ENCODE measurements at regions not wholly inside any gene's neighbourhood (a gene's known extent, or its start where the extent isn't known, plus 50 kb on each side); places are given as distances from the start of the nearest gene placed in this dataset.
"Not testable (repeated sequence)": the region's sequence is repeated elsewhere in the genome, so short reads cannot be mapped to it uniquely, and the experiment has no call there.

GRCh38 chr2:78145997-78146722 is 624.0 kb upstream of the LRRTM4 start:
- no peak overlapping the region for H3K4me3 ChIP-seq (ENCODE audit: low read depth, low read length)
- TF ChIP-seq, protein P1, sequence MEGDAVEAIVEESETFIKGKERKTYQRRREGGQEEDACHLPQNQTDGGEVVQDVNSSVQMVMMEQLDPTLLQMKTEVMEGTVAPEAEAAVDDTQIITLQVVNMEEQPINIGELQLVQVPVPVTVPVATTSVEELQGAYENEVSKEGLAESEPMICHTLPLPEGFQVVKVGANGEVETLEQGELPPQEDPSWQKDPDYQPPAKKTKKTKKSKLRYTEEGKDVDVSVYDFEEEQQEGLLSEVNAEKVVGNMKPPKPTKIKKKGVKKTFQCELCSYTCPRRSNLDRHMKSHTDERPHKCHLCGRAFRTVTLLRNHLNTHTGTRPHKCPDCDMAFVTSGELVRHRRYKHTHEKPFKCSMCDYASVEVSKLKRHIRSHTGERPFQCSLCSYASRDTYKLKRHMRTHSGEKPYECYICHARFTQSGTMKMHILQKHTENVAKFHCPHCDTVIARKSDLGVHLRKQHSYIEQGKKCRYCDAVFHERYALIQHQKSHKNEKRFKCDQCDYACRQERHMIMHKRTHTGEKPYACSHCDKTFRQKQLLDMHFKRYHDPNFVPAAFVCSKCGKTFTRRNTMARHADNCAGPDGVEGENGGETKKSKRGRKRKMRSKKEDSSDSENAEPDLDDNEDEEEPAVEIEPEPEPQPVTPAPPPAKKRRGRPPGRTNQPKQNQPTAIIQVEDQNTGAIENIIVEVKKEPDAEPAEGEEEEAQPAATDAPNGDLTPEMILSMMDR (conservative IDR thresholded peaks at IDR 0.05; ENCODE audit: low read depth, low read length) = no peak
- no peak for DNase-seq (ENCODE audit: low read depth)

- TF ChIP-seq, protein P1 (conservative IDR thresholded peaks at IDR 0.05; ENCODE audit: low read depth, low read length) = no peak
These were observed 625.3 kb upstream of the LRRTM4 start for GRCh38 chr2:78147466-78147865.

GRCh38 chr2:78154586-78154985 is 632.4 kb upstream of the LRRTM4 start:
- no peak for DNase-seq (ENCODE audit: low read depth)
- no peak overlapping the region for H3K4me3 ChIP-seq (ENCODE audit: low read depth, low read length)
- TF ChIP-seq, protein P1 (conservative IDR thresholded peaks at IDR 0.05; ENCODE audit: low read depth, low read length) = no peak

More at GRCh38 chr2:78147466-78147865, 625.3 kb upstream of the LRRTM4 start:
- H3K4me3 ChIP-seq (ENCODE audit: low read depth, low read length) = no peak overlapping the region
- no peak for DNase-seq (ENCODE audit: low read depth)

- H3K4me3 ChIP-seq (ENCODE audit: low read depth, low read length) = no peak overlapping the region
- TF ChIP-seq, protein P1 (conservative IDR thresholded peaks at IDR 0.05; ENCODE audit: low read depth, low read length) = no peak
- no peak for DNase-seq (ENCODE audit: low read depth)
These were observed 640.0 kb upstream of the LRRTM4 start for GRCh38 chr2:78162202-78162601.

GRCh38 chr2:78172157-78172556 is 650.0 kb upstream of the LRRTM4 start:
- H3K4me3 ChIP-seq (ENCODE audit: low read depth, low read length); DNase-seq (ENCODE audit: low read depth): not testable (repeated sequence)

GRCh38 chr2:78175645-78176044 is 653.5 kb upstream of the LRRTM4 start:
- TF ChIP-seq, protein P1 (conservative IDR thresholded peaks at IDR 0.05; ENCODE audit: low read depth, low read length) = no peak
- DNase-seq (ENCODE audit: low read depth) = no peak
- H3K4me3 ChIP-seq (ENCODE audit: low read depth, low read length) = no peak overlapping the region

DNA sequence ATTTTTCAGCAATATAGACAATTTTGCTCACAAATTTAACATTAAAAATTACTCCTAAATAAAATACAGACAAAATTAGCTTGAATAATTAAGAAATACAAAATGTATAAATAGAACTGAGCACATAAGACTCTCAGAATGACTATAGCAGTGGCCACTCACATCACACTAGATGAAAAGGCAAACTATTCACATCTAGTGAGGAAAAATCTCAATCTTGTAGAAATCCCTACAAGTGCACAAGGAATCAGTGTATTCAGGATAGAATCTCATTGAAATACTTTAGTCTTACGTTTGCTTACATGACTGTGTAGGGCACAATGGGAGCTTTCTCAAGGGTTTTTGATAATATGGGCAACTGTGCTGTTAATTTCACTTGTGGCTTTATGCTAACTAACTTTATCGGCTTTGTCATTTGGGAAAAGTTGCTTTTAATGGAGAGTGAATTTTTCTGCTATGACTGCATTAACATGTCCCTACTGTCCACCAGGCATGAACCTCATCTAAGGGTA is 678.9 kb upstream of the LRRTM4 start:
- TF ChIP-seq, protein P1 (conservative IDR thresholded peaks at IDR 0.05; ENCODE audit: low read depth, low read length) = no peak
- DNase-seq (ENCODE audit: low read depth) = no peak
- H3K4me3 ChIP-seq (ENCODE audit: low read depth, low read length) = no peak overlapping the region
